ENCODE measurements at regions not wholly inside any gene's neighbourhood (a gene's known extent, or its start where the extent isn't known, plus 50 kb on each side); places are given as distances from the start of the nearest gene placed in this dataset.

- no peak overlapping the region for H3K4me2 ChIP-seq (replicated peaks; ENCODE audit: low read depth, low read length, poor library complexity, severe bottlenecking)
- DNase-seq (no peak), ATAC-seq (ENCODE audit: low read depth) (no peak)
- no peaks in the 10 kb centered on the region for H3K4me1 Mint-ChIP-seq
- no peaks in the 10 kb centered on the region for H3K9me3 Mint-ChIP-seq (ENCODE audit: insufficient read depth)
- H3K36me3 ChIP-seq (replicated peaks in 1 of 2; ENCODE audit: control extremely low read depth in 1 of 2, control insufficient read depth in 1 of 2, extremely low read depth in 1 of 2, insufficient read depth in 2 of 2, low read length in 1 of 2), result no peaks in the 10 kb centered on the region
- POLR2A ChIA-PET, result no interaction called here
- H3K9ac ChIP-seq (ENCODE audit: low read length), result no peak overlapping the region
- no peak overlapping the region for H3K27ac Mint-ChIP-seq
- no peak overlapping the region for H3K4me3 Mint-ChIP-seq
- TF ChIP-seq CTCF (IDR thresholded peaks at IDR 0.05) (no peak), EZH2 (IDR thresholded peaks at IDR 0.05; ENCODE audit: borderline replicate concordance, insufficient read depth, low read depth, low read length, poor library complexity, severe bottlenecking) (no peak)
- intact Hi-C loops (cut with micrococcal nuclease), result no loop called here
- H3K27ac ChIP-seq (ENCODE audit: low read length in 2 of 2), result no peak overlapping the region
- H3K4me3 ChIP-seq (ENCODE audit: control extremely low read depth in 1 of 5, extremely low read depth in 1 of 5, insufficient read depth in 1 of 5, low read depth in 2 of 5, low read length in 4 of 5), result no peak overlapping the region
- no peaks in the 10 kb centered on the region for H3K4me1 ChIP-seq (ENCODE audit: control insufficient read depth in 2 of 2, insufficient read depth in 2 of 2, low read length in 2 of 2)
- H3K9me3 ChIP-seq (ENCODE audit: control extremely low read depth in 1 of 3, control insufficient read depth in 2 of 3, insufficient read depth in 1 of 3, low read length in 2 of 3), result no peaks in the 10 kb centered on the region
- H3K27me3 ChIP-seq (replicated peaks in 1 of 4; ENCODE audit: control extremely low read depth in 1 of 4, control insufficient read depth in 3 of 4, insufficient read depth in 4 of 4, low read length in 3 of 4), result no peaks in the 10 kb centered on the region
- H2AFZ ChIP-seq (ENCODE audit: insufficient read depth, low read depth, low read length, poor library complexity, severe bottlenecking), result no peak overlapping the region
- CTCF ChIA-PET, result no interaction called here
- H4K20me1 ChIP-seq (ENCODE audit: control insufficient read depth, insufficient read depth, low read length, poor library complexity, severe bottlenecking), result no peaks in the 10 kb centered on the region
- no peaks in the 10 kb centered on the region for H3K79me2 ChIP-seq (ENCODE audit: control insufficient read depth, insufficient read depth, low read length)
- H3K27me3 Mint-ChIP-seq, result no peaks in the 10 kb centered on the region
Observed at GRCh38 chr4:104416725-104417356, 77.9 kb downstream of the CXXC4 start.

- no peak overlapping the region for H3K4me3 ChIP-seq (ENCODE audit: control extremely low read depth in 1 of 5, extremely low read depth in 1 of 5, insufficient read depth in 1 of 5, low read depth in 2 of 5, low read length in 4 of 5)
- H3K4me3 Mint-ChIP-seq, result no peak overlapping the region
- H3K9me3 ChIP-seq (ENCODE audit: control extremely low read depth in 1 of 3, control insufficient read depth in 2 of 3, insufficient read depth in 1 of 3, low read length in 2 of 3), result no peaks in the 10 kb centered on the region
- no peaks in the 10 kb centered on the region for H3K36me3 ChIP-seq (replicated peaks in 1 of 2; ENCODE audit: control extremely low read depth in 1 of 2, control insufficient read depth in 1 of 2, extremely low read depth in 1 of 2, insufficient read depth in 2 of 2, low read length in 1 of 2)
- no peaks in the 10 kb centered on the region for H3K4me1 Mint-ChIP-seq
- no peaks in the 10 kb centered on the region for H3K79me2 ChIP-seq (ENCODE audit: control insufficient read depth, insufficient read depth, low read length)
- no peaks in the 10 kb centered on the region for H3K9me3 Mint-ChIP-seq (ENCODE audit: insufficient read depth)
- ATAC-seq (ENCODE audit: low read depth), result no peak
- POLR2A ChIA-PET, result no interaction called here
- DNase-seq, result no peak
- no peak overlapping the region for H3K9ac ChIP-seq (ENCODE audit: low read length)
- intact Hi-C loops (cut with micrococcal nuclease), result no loop called here
- H3K27me3 ChIP-seq (replicated peaks in 1 of 4; ENCODE audit: control extremely low read depth in 1 of 4, control insufficient read depth in 3 of 4, insufficient read depth in 4 of 4, low read length in 3 of 4), result no peaks in the 10 kb centered on the region
- no peak overlapping the region for H3K27ac ChIP-seq (ENCODE audit: low read length in 2 of 2)
- H2AFZ ChIP-seq (ENCODE audit: insufficient read depth, low read depth, low read length, poor library complexity, severe bottlenecking), result no peak overlapping the region
- CTCF ChIA-PET, result no interaction called here
- H3K27me3 Mint-ChIP-seq, result no peaks in the 10 kb centered on the region
- H3K27ac Mint-ChIP-seq, result no peak overlapping the region
- H3K4me1 ChIP-seq (ENCODE audit: control insufficient read depth in 2 of 2, insufficient read depth in 2 of 2, low read length in 2 of 2), result no peaks in the 10 kb centered on the region
- no peaks in the 10 kb centered on the region for H4K20me1 ChIP-seq (ENCODE audit: control insufficient read depth, insufficient read depth, low read length, poor library complexity, severe bottlenecking)
- TF ChIP-seq EZH2 (IDR thresholded peaks at IDR 0.05; ENCODE audit: borderline replicate concordance, insufficient read depth, low read depth, low read length, poor library complexity, severe bottlenecking) (no peak), CTCF (IDR thresholded peaks at IDR 0.05) (no peak)
- H3K4me2 ChIP-seq (replicated peaks; ENCODE audit: low read depth, low read length, poor library complexity, severe bottlenecking), result no peak overlapping the region
Observed at GRCh38 chr4:104413487-104413886, 81.2 kb downstream of the CXXC4 start.

All from B cell (primary cell).